Caco-2 (cell line): ENCODE measurements at regions not wholly inside any gene's neighbourhood (a gene's known extent, or its start where the extent isn't known, plus 50 kb on each side); places are given as distances from the start of the nearest gene placed in this dataset.
A peak's percentile ranks its signal among the peaks of the same experiment; 100 is the strongest.

Experiments
- BruUV-seq: library from RNA; stranded (reverse); fragments of 400-500 nt; replicated peaks from 2 replicates; lab custom pipeline; 2021; lab: Mats Ljungman, UMichigan
- CTCF ChIA-PET: fragments of 300-600 bp; sonication (Branson Sonifier 250); formaldehyde crosslinking; loops from one replicate; lab custom pipeline; 2022; ENCODE audit warnings: antibody characterized with exemption; lab: Charles Lee
- POLR2A ChIA-PET: fragments of 300-600 bp; sonication (Branson Sonifier 250); formaldehyde crosslinking; loops from one replicate; lab custom pipeline; 2022; ENCODE audit warnings: antibody characterized with exemption; lab: Charles Lee
- DNase-seq, 2 experiments: peaks; one replicate each; pipeline versions ENCODE4 v3.0.0 to v3.0.0-alpha.2; 2020 to 2022
- H3K27me3 ChIP-seq: replicated peaks from 2 replicates; pipeline ENCODE4 v1.6.0; 2011; ENCODE audit warnings: low read length; ENCODE audit not compliant: control insufficient read depth, insufficient read depth
- H3K36me3 ChIP-seq: 2 replicates; pipeline ENCODE4 v1.5.1; 2011; ENCODE audit warnings: low read length; ENCODE audit not compliant: control insufficient read depth, insufficient read depth
- H3K4me1 ChIP-seq: fragments of 250-450 bp; sonication (Bioruptor Pico); 2 replicates; pipeline ENCODE4 v1.5.1; 2020; ENCODE audit warnings: mild to moderate bottlenecking
- H3K4me3 ChIP-seq: 2 replicates; pipeline ENCODE4 v1.5.1; 2011; ENCODE audit warnings: low read depth, mild to moderate bottlenecking, control low read depth, low read length
- H3K9me3 ChIP-seq: fragments of 250-450 bp; sonication (Bioruptor Pico); 2 replicates; pipeline ENCODE4 v1.5.1; 2020; ENCODE audit warnings: mild to moderate bottlenecking, moderate library complexity
- H3K27ac Mint-ChIP-seq: one replicate; pipeline ENCODE4 v1.8.0; 2022; ENCODE audit warnings: mixed read lengths; ENCODE audit not compliant: unreplicated experiment
- H3K27me3 Mint-ChIP-seq: one replicate; pipeline ENCODE4 v1.8.0; 2022; ENCODE audit warnings: mixed read lengths; ENCODE audit not compliant: insufficient read depth, unreplicated experiment
- H3K36me3 Mint-ChIP-seq: one replicate; pipeline ENCODE4 v1.8.0; 2022; ENCODE audit warnings: mild to moderate bottlenecking, mixed read lengths; ENCODE audit not compliant: insufficient read depth, unreplicated experiment
- H3K4me1 Mint-ChIP-seq: one replicate; pipeline ENCODE4 v1.8.0; 2022; ENCODE audit warnings: low read depth, mixed read lengths; ENCODE audit not compliant: unreplicated experiment
- H3K4me3 Mint-ChIP-seq: one replicate; pipeline ENCODE4 v1.8.0; 2022; ENCODE audit warnings: mild to moderate bottlenecking, moderate library complexity, mixed read lengths; ENCODE audit not compliant: unreplicated experiment
- H3K9me3 Mint-ChIP-seq: one replicate; pipeline ENCODE4 v1.8.0; 2022; ENCODE audit warnings: mixed read lengths; ENCODE audit not compliant: unreplicated experiment
- CTCF ChIP-seq, 2 experiments: fragments of 200-600 bp in 1 of 2; IDR thresholded peaks; 1 replicate in 1 of 2; 2 replicates in 1 of 2; pipeline versions ENCODE4 v1.5.1 to v1.8.0; 2011 to 2022; ENCODE audit warnings: antibody characterized with exemption in 1 of 2, control low read depth in 1 of 2, inconsistent platforms in 1 of 2, low read depth in 1 of 2, low read length in 1 of 2, mild to moderate bottlenecking in 1 of 2, moderate library complexity in 1 of 2; ENCODE audit not compliant: insufficient read depth in 1 of 2, severe bottlenecking in 1 of 2, unreplicated experiment in 1 of 2
- intact Hi-C: fragments of 100-400 bp; cut with micrococcal nuclease; formaldehyde crosslinking; loops from one replicate; pipeline ENCODE4 v1.10.0; 2022; ENCODE audit not compliant: unreplicated experiment

GRCh38 chr4:84050015-84050414, 449.1 kb downstream of the NKX6-1 start:
- Mint-ChIP-seq H3K9me3 (no peaks in the 10 kb centered on the region), H3K27ac (no peak overlapping the region), H3K27me3 (no peaks in the 10 kb centered on the region), H3K4me3 (no peak overlapping the region), H3K36me3 (no peaks in the 10 kb centered on the region), H3K4me1 (no peaks in the 10 kb centered on the region)
- ChIA-PET CTCF (interaction anchor here (0.5 kb wide), 1 partner anchor 443 kb away, joined by 3 read pairs; no protein-coding TSS in a partner anchor), POLR2A (interaction anchor here (0.6 kb wide), 1 partner anchor 548 kb away, joined by 3 read pairs; no protein-coding TSS in a partner anchor)
- Histone ChIP-seq H3K27me3 (no peaks in the 10 kb centered on the region), H3K4me1 (no peaks in the 10 kb centered on the region), H3K4me3 (no peak overlapping the region), H3K36me3 (no peaks in the 10 kb centered on the region), H3K9me3 (no peaks in the 10 kb centered on the region)
- intact Hi-C loops = no loop called here
- no TSS peak for BruUV-seq
- peak in 1 of 2 experiments; percentile 2 for DNase-seq
- no peak for TF ChIP-seq CTCF (IDR thresholded peaks at IDR 0.05; ENCODE audit: insufficient read depth in 1 of 2, low read depth in 1 of 2, low read length in 1 of 2, severe bottlenecking in 1 of 2, unreplicated experiment in 1 of 2)

GRCh38 chr4:84046551-84046950, 452.5 kb downstream of the NKX6-1 start:
- H3K27ac Mint-ChIP-seq = no peak overlapping the region
- no peak for TF ChIP-seq CTCF (IDR thresholded peaks at IDR 0.05; ENCODE audit: insufficient read depth in 1 of 2, low read depth in 1 of 2, low read length in 1 of 2, severe bottlenecking in 1 of 2, unreplicated experiment in 1 of 2)
- H3K27me3 Mint-ChIP-seq = no peaks in the 10 kb centered on the region
- no peaks in the 10 kb centered on the region for H3K9me3 Mint-ChIP-seq
- no peak overlapping the region for H3K4me3 Mint-ChIP-seq
- no peaks in the 10 kb centered on the region for H3K36me3 Mint-ChIP-seq
- Histone ChIP-seq H3K9me3 (no peaks in the 10 kb centered on the region), H3K36me3 (no peaks in the 10 kb centered on the region), H3K27me3 (no peaks in the 10 kb centered on the region), H3K4me1 (no peaks in the 10 kb centered on the region), H3K4me3 (no peak overlapping the region)
- H3K4me1 Mint-ChIP-seq = no peaks in the 10 kb centered on the region
- CTCF ChIA-PET = no interaction called here
- BruUV-seq = no TSS peak
- intact Hi-C loops = no loop called here
- POLR2A ChIA-PET = no interaction called here
- DNase-seq = no peak

- POLR2A ChIA-PET = no interaction called here
- no TSS peak for BruUV-seq
- Histone ChIP-seq H3K36me3 (no peaks in the 10 kb centered on the region), H3K9me3 (no peaks in the 10 kb centered on the region), H3K4me3 (no peak overlapping the region), H3K4me1 (no peaks in the 10 kb centered on the region), H3K27me3 (no peaks in the 10 kb centered on the region)
- no peak overlapping the region for H3K4me3 Mint-ChIP-seq
- no peak for TF ChIP-seq CTCF (IDR thresholded peaks at IDR 0.05; ENCODE audit: insufficient read depth in 1 of 2, low read depth in 1 of 2, low read length in 1 of 2, severe bottlenecking in 1 of 2, unreplicated experiment in 1 of 2)
- no peaks in the 10 kb centered on the region for H3K27me3 Mint-ChIP-seq
- H3K4me1 Mint-ChIP-seq = no peaks in the 10 kb centered on the region
- H3K27ac Mint-ChIP-seq = no peak overlapping the region
- intact Hi-C loops = no loop called here
- no peaks in the 10 kb centered on the region for H3K9me3 Mint-ChIP-seq
- no peaks in the 10 kb centered on the region for H3K36me3 Mint-ChIP-seq
- CTCF ChIA-PET = no interaction called here
- no peak for DNase-seq
These were observed 457.7 kb downstream of the NKX6-1 start for GRCh38 chr4:84041426-84041825.
